GM19455 (cell line): ENCODE measurements at regions not wholly inside any gene's neighbourhood (a gene's known extent, or its start where the extent isn't known, plus 50 kb on each side); places are given as distances from the start of the nearest gene placed in this dataset.
"Not testable (repeated sequence)": the region's sequence is repeated elsewhere in the genome, so short reads cannot be mapped to it uniquely, and the experiment has no call there.

Experiments
- ATAC-seq: cut with Tn5 transposase; IDR thresholded peaks from one replicate; pipeline ENCODE4 v1.9.1; 2021; ENCODE audit not compliant: unreplicated experiment

DNA sequence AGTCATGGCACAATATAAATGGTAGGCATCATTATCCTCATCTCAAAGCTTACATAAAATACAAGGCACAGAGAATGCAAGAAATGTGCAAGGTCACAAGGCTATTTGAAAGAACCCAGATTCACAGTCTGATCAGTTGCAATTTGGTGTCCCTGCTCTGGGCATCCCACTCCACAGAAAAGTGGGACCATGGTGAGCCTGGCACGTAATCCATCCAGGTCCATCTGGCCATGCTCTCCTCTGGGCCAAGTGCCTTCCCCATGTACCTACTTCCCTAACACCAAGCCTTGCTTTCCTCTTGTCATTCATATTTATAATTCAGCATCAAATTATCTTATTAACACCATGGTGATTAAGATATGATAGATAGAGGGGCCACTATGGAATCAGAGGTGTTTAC is 390.0 kb downstream of the CDH11 start:
- ATAC-seq: no peak

GRCh38 chr16:64730261-64730660 is 391.6 kb downstream of the CDH11 start:
- ATAC-seq: no peak

- ATAC-seq: no peak
Measured at GRCh38 chr16:64724339-64724738, 397.5 kb downstream of the CDH11 start.

GRCh38 chr16:64718486-64718885 is 403.4 kb downstream of the CDH11 start:
- no peak for ATAC-seq

DNA sequence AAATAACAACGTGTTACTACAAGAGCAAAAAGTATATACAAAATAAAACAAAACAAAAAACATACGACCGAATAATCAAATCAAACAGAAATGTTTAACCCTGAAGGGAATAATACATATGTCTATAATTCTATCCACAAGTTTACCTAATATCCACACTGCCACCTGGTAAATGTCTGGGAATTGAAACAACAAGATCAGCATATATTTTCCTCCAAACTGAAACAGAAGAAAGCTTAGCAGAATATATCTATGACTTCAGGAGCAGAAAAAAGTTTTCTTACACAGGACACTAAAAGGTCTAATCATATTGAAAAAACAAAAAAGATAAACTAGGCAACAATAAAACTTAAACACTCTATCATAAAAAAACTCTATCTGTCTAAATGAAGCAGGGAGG is 404.0 kb downstream of the CDH11 start:
- no peak for ATAC-seq

GRCh38 chr16:64715624-64716023 is 406.2 kb downstream of the CDH11 start:
- no peak for ATAC-seq

GRCh38 chr16:64712026-64712425 is 409.8 kb downstream of the CDH11 start:
- ATAC-seq: no peak

GRCh38 chr16:64711596-64711995 is 410.3 kb downstream of the CDH11 start:
- ATAC-seq: no peak

DNA sequence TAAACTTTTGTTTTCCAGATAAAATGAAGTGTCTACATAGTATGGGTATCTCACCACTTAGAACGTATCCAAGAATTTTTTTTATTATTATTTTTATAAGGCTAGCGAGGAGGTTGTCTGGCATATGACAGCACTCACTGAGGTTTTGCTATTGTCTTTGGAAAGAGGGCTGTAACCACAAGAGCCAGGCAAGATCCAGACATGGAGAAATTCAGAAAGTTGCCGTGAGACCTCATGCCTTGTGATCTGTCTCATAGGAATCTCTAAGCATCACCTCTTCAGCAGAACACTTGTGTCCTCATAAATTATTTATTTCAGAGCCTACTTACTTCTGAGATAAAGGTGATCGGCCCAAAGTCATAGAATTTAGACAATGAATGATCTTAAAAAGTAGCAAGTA is 410.8 kb downstream of the CDH11 start:
- no peak for ATAC-seq

DNA sequence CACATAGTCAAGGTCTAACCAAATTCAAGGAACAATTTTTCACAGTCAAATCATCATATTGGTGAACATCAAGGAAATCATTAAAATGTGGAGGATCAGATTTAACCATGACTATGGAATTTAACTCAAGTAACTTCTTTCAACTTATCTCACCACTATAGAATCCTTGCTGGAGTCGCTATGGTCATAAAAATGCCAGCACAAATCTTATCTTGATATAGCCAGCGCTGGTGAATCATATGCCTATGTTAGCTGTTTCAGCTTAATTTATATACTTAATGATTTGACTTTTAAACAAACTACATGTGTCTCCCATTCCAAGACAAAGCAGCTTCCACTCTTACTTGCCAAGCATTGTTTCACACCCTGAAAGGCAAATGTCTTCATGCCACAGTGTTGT is 416.4 kb downstream of the CDH11 start:
- ATAC-seq: no peak

GRCh38 chr16:64704386-64704785 is 417.5 kb downstream of the CDH11 start:
- ATAC-seq: no peak

DNA sequence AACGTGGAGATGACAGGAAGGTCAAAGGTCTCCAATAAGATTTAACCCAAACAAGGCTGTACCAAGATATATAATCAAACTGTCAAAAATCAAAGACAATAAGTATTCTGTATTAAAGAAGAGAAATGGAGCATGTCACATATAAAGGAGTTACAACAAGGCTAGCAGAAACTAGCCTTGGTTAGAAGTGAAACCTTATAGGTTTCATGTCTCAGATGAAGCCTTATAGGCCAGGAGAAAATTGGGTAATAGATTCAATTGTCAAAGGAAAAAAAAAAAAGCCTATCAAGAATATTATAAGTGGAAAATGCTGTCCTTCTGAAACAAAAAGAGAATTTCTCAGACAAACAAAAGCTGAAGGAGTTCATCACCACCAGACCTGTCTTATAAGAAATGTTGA is 419.4 kb downstream of the CDH11 start:
- ATAC-seq: no peak

GRCh38 chr16:64700628-64701027 is 421.2 kb downstream of the CDH11 start:
- no peak for ATAC-seq

DNA sequence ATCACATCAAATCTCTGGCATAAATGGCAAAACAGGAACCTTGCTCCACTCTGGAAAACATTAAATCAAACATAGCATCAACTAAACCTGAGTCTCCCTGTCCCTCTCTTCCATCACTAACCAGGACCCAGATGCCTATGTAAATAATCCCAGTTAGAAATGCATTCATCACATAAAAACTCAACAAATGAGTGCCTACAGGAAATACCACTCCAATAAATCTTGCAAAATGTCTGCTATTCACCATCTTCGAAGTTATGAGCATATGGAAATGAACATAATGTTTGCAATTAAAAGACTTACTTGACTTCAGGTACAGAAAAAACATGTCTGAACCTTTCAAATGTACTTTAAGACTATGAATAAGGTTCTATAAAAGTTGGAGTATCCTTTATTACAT is 425.0 kb downstream of the CDH11 start:
- no peak for ATAC-seq

GRCh38 chr16:64695684-64696083 is 426.2 kb downstream of the CDH11 start:
- ATAC-seq: no peak

DNA sequence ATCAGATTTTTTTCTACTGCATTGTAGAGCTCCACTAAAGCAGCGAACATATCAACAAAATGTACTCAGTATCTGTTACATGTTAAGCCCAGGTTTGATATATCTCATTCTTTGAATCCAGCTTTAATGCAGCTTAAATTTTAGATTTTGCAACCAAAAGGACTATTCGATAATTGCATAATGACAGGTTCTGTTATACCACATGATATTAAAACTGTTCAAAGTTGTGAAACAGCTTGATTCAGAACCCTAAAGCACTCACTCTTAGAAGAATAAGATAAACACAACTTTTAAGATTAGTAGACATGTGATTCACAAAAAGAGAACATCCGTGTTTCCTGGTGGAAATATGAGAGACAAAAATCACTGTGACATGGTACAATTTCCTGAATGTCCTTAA is 427.9 kb downstream of the CDH11 start:
- ATAC-seq: no peak

- no peak for ATAC-seq
Measured at GRCh38 chr16:64687786-64688185, 434.1 kb downstream of the CDH11 start.

GRCh38 chr16:64687123-64687522 is 434.7 kb downstream of the CDH11 start:
- ATAC-seq: no peak

DNA sequence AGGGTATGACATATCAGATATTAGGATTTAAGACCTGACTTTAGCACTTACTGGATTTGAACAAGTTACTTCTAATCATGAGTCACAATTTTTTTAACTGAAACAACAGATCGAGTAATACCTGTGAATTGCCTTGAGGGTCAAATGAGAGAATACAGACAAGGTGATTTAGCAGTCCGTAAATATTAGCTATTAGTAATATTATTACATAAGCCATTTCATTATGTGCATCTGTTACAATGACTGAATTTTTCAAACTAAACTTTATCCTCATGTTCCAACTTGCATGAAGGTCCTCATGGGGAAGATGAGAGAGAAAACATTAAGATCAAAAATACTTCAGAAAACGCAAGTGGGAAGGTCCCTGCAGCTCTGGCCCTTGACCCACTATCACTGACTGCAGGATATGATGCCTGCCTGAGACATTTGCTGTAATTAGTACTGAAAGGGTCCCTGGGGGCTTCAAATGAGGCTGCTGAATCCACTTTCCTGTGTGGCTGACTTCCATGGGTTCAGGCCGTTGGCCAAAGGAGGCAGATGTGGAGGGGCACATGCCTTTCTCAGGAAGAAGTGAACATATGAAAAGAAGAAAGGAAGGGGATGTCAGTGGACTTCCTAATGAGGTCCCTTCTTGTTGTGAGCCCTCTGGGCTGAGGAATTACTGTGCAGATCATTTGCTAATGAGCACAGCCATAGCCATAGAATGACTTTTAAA is 441.7 kb downstream of the CDH11 start:
- ATAC-seq: no peak

GRCh38 chr16:64669573-64669972 is 452.3 kb downstream of the CDH11 start:
- ATAC-seq: no peak

GRCh38 chr16:64667334-64667877 is 454.5 kb downstream of the CDH11 start:
- no peak for ATAC-seq

DNA sequence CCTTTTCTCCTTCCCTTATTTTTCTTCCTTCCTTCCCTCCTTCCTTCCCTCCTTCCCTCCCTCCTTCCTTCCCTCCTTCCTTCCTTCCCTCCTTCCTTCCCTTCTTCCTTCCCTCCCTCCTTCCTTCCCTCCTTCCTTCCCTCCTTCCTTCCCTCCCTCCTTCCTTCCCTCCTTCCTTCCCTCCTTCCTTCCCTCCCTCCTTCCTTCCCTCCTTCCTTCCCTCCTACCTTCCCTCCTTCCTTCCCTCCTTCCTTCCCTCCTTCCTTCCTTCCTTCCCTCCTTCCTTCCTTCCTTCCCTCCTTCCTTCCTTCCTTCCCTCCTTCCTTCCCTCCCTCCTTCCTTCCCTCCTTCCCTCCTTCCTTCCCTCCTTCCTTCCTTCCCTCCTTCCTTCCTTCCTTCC is 459.6 kb downstream of the CDH11 start:
- ATAC-seq: not testable (repeated sequence)

- ATAC-seq: no peak
Measured at GRCh38 chr16:64659866-64660265, 462.0 kb downstream of the CDH11 start.
